Panc1 (cell line): ENCODE measurements at regions not wholly inside any gene's neighbourhood (a gene's known extent, or its start where the extent isn't known, plus 50 kb on each side); places are given as distances from the start of the nearest gene placed in this dataset.

Experiments
- ATAC-seq: fragments of 200-7000 bp; cut with Tn5 transposase; 2 replicates; pipeline ENCODE4 v1.9.1; 2020; ENCODE audit warnings: mild to moderate bottlenecking, moderate library complexity
- BruUV-seq: library from RNA; stranded (reverse); fragments of 400-500 nt; replicated peaks from 2 replicates; lab custom pipeline; 2021; lab: Mats Ljungman, UMichigan
- CTCF ChIA-PET: fragments of 300-600 bp; sonication (Branson Sonifier 250); formaldehyde crosslinking; loops from one replicate; lab custom pipeline; 2022; ENCODE audit warnings: antibody characterized with exemption; lab: Charles Lee
- POLR2A ChIA-PET: fragments of 300-600 bp; sonication (Branson Sonifier 250); formaldehyde crosslinking; loops from one replicate; lab custom pipeline; 2022; ENCODE audit warnings: antibody characterized with exemption; lab: Charles Lee
- DNase-seq: peaks from one replicate; pipeline ENCODE4 v3.0.0-alpha.2; 2010; ENCODE audit warnings: low read depth, low spot score
- H3K27ac ChIP-seq: 2 replicates; pipeline ENCODE4 v1.5.1; 2011; ENCODE audit warnings: mild to moderate bottlenecking, low read length, inconsistent platforms
- H3K27me3 ChIP-seq: fragments of 200-500 bp; sonication (Bioruptor generic); 2 replicates; pipeline ENCODE4 v1.6.0; 2014; ENCODE audit warnings: low read length, inconsistent platforms; ENCODE audit not compliant: control insufficient read depth, insufficient read depth
- H3K36me3 ChIP-seq: fragments of 200-500 bp; sonication (Bioruptor generic); 2 replicates; pipeline ENCODE4 v1.5.1; 2014; ENCODE audit warnings: inconsistent platforms, mild to moderate bottlenecking, low read length, moderate library complexity; ENCODE audit not compliant: control insufficient read depth, insufficient read depth
- H3K4me1 ChIP-seq: 2 replicates; pipeline ENCODE4 v1.5.1; 2011; ENCODE audit warnings: inconsistent platforms, mild to moderate bottlenecking, low read length, moderate library complexity; ENCODE audit not compliant: control insufficient read depth, insufficient read depth
- H3K4me3 ChIP-seq, 2 experiments: 2 replicates each; pipeline ENCODE4 v1.5.1; 2011 to 2012; ENCODE audit warnings: low read depth in 2 of 2, low read length in 2 of 2, mild to moderate bottlenecking in 2 of 2, inconsistent platforms in 1 of 2, moderate library complexity in 1 of 2
- H3K9me3 ChIP-seq: fragments of 200-500 bp; sonication (Bioruptor generic); 2 replicates; pipeline ENCODE4 v1.5.1; 2014; ENCODE audit warnings: low read depth, mild to moderate bottlenecking, inconsistent platforms, low read length, moderate library complexity; ENCODE audit not compliant: control insufficient read depth, insufficient read depth
- CTCF ChIP-seq: fragments of 450-650 bp; IDR thresholded peaks from 2 replicates; pipeline ENCODE4 v1.5.1; 2017; ENCODE audit warnings: mild to moderate bottlenecking
- POLR2AphosphoS5 ChIP-seq: IDR thresholded peaks from 2 replicates; pipeline ENCODE4 v1.6.1; 2012; ENCODE audit warnings: mild to moderate bottlenecking, low read depth, low read length, moderate library complexity
- REST ChIP-seq, 2 experiments: IDR thresholded peaks; 2 replicates each; pipeline ENCODE4 v1.6.1; 2011 to 2012; ENCODE audit warnings: low read depth in 2 of 2, control low read depth in 1 of 2, low read length in 1 of 2, mild to moderate bottlenecking in 1 of 2, moderate library complexity in 1 of 2; ENCODE audit not compliant: insufficient read depth in 1 of 2
- SIN3A ChIP-seq: IDR thresholded peaks from 2 replicates; pipeline ENCODE4 v1.6.1; 2012; ENCODE audit warnings: low read depth, mild to moderate bottlenecking, low read length, moderate library complexity, borderline replicate concordance; ENCODE audit not compliant: insufficient read depth
- TCF7L2 ChIP-seq: IDR thresholded peaks from 2 replicates; pipeline ENCODE4 v1.6.1; 2011; ENCODE audit warnings: mild to moderate bottlenecking, low read depth, low read length, inconsistent platforms
- in situ Hi-C: cut with HindIII; loops from 2 replicates; pipeline ENCODE4 v1.10.0; 2016; ENCODE audit warnings: low sequenced_read_pairs, low pct_unique_long_range_greater_than_20kb
- intact Hi-C: fragments of 100-400 bp; cut with micrococcal nuclease; formaldehyde crosslinking; loops from one replicate; pipeline ENCODE4 v1.10.0; 2022; ENCODE audit not compliant: unreplicated experiment

GRCh38 chr7:97555857-97556421 is 175.9 kb upstream of the TAC1 start:
- ATAC-seq = no peak
- in situ Hi-C loops = no loop called here
- Histone ChIP-seq H3K4me1 (no peaks in the 10 kb centered on the region), H3K27me3 (no peaks in the 10 kb centered on the region), H3K36me3 (no peaks in the 10 kb centered on the region), H3K4me3 (no peak overlapping the region), H3K27ac (no peak overlapping the region), H3K9me3 (no peaks in the 10 kb centered on the region)
- intact Hi-C loops = no loop called here
- TF ChIP-seq SIN3A (no peak), POLR2AphosphoS5 (no peak), CTCF (no peak), REST (IDR thresholded peaks at IDR 0.05; ENCODE audit: insufficient read depth in 1 of 2, low read depth in 2 of 2, low read length in 1 of 2) (no peak), TCF7L2 (no peak)
- BruUV-seq = no TSS peak
- POLR2A ChIA-PET = no interaction called here
- CTCF ChIA-PET = no interaction called here
- no peak for DNase-seq

- CTCF ChIA-PET = no interaction called here
- POLR2A ChIA-PET = no interaction called here
- no TSS peak for BruUV-seq
- Histone ChIP-seq H3K4me1 (no peaks in the 10 kb centered on the region), H3K9me3 (no peaks in the 10 kb centered on the region), H3K27ac (no peak overlapping the region), H3K4me3 (no peak overlapping the region), H3K36me3 (no peaks in the 10 kb centered on the region), H3K27me3 (no peaks in the 10 kb centered on the region)
- no peak for ATAC-seq
- no peak for DNase-seq
- in situ Hi-C loops = no loop called here
- intact Hi-C loops = no loop called here
- TF ChIP-seq REST (IDR thresholded peaks at IDR 0.05; ENCODE audit: insufficient read depth in 1 of 2, low read depth in 2 of 2, low read length in 1 of 2) (no peak), CTCF (no peak), TCF7L2 (no peak), SIN3A (no peak), POLR2AphosphoS5 (no peak)
These were observed 166.2 kb upstream of the TAC1 start for GRCh38 chr7:97565665-97566064.
